Stimulated activated naive CD8-positive, alpha-beta T cell treated with anti-CD3 and anti-CD28 coated beads, Interleukin-15, Interleukin-2, amounts not matched to agents 100 ng/mL and 50 ng/mL, for 24 hours (primary cell): ENCODE measurements at regions not wholly inside any gene's neighbourhood (a gene's known extent, or its start where the extent isn't known, plus 50 kb on each side); places are given as distances from the start of the nearest gene placed in this dataset.
"Not testable (repeated sequence)": the region's sequence is repeated elsewhere in the genome, so short reads cannot be mapped to it uniquely, and the experiment has no call there.

Source experiments
- H3K27ac Mint-ChIP-seq: one replicate; pipeline ENCODE4 v1.8.0; 2021; ENCODE audit warnings: mild to moderate bottlenecking, mixed read lengths
- H3K27me3 Mint-ChIP-seq: one replicate; pipeline ENCODE4 v1.8.0; 2021; ENCODE audit warnings: mixed read lengths
- H3K36me3 Mint-ChIP-seq: one replicate; pipeline ENCODE4 v1.8.0; 2021; ENCODE audit warnings: low read depth, mixed read lengths
- H3K4me1 Mint-ChIP-seq: one replicate; pipeline ENCODE4 v1.8.0; 2021; ENCODE audit warnings: low read depth, mixed read lengths
- H3K4me3 Mint-ChIP-seq: one replicate; pipeline ENCODE4 v1.8.0; 2021; ENCODE audit warnings: mild to moderate bottlenecking, mixed read lengths
- H3K9me3 Mint-ChIP-seq: one replicate; pipeline ENCODE4 v1.8.0; 2021; ENCODE audit warnings: mixed read lengths

DNA sequence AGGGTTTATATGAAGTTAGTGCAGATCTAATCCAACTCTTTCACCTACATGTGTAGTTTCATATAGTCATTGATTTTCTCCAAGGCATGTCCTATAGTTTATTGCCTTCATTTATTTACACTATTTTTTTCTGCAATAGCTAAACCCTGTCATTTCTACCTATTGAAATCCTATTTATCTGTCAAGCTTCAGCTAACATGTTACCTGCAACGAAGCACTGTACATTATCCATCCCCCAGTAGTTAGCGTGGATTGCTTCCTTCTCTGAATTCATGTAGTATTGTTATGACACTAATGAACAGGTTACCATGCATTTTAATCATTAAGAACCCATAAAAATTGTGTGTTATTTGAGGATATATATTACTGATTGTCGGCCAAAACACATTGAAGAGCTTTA, 742.9 kb upstream of the PCDH20 start:
- H3K36me3 Mint-ChIP-seq, result no peaks in the 10 kb centered on the region
- H3K27ac Mint-ChIP-seq, result no peak overlapping the region
- no peaks in the 10 kb centered on the region for H3K4me1 Mint-ChIP-seq
- peaks cover 17% of the 10 kb centered on the region for H3K9me3 Mint-ChIP-seq
- no peak overlapping the region for H3K4me3 Mint-ChIP-seq
- no peaks in the 10 kb centered on the region for H3K27me3 Mint-ChIP-seq

DNA sequence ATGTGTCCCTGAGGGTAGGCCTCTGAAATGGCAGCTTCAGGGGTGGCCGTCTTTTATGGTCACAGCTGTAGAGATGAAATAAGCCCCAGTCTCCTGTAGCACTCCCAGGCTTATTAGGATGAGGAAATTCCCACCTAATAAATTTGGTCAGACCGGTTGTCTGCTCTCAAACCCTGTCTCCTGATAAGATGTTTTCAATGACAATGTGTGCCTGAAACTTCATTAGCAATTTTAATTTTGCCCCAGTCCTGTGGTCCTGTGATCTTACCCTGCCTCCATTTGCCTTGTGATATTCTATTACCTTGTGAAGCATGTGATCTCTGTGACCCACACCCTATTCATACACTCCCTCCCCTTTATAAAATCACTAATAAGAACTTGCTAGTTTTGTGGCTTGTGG, 736.1 kb upstream of the PCDH20 start:
- not testable (repeated sequence) for H3K27me3 Mint-ChIP-seq, H3K36me3 Mint-ChIP-seq, H3K27ac Mint-ChIP-seq, H3K4me1 Mint-ChIP-seq, H3K4me3 Mint-ChIP-seq
- H3K9me3 Mint-ChIP-seq, result peaks cover 23% of the 10 kb centered on the region

DNA sequence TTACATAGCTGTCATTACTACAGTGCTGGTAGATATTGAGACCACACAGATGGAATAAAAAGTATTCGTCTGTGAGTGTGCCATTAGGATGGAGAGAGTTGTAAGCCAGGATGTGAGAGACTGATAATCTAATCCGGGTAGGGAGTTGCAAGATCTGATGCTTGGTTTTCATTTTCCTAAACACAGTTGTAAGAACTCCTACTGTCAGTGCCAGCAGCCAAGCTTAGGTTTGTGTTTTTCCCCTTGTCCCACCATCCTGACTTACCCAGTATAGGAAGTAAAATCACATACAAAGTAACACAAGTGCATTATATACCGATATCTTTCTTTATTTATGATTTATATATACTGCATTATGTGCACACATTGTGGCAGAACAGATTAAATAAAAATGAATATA, 726.4 kb upstream of the PCDH20 start:
- no peak overlapping the region for H3K27ac Mint-ChIP-seq
- H3K4me3 Mint-ChIP-seq, result no peak overlapping the region
- no peaks in the 10 kb centered on the region for H3K36me3 Mint-ChIP-seq
- no peaks in the 10 kb centered on the region for H3K4me1 Mint-ChIP-seq
- H3K27me3 Mint-ChIP-seq, result no peaks in the 10 kb centered on the region
- peaks cover 19% of the 10 kb centered on the region for H3K9me3 Mint-ChIP-seq

DNA sequence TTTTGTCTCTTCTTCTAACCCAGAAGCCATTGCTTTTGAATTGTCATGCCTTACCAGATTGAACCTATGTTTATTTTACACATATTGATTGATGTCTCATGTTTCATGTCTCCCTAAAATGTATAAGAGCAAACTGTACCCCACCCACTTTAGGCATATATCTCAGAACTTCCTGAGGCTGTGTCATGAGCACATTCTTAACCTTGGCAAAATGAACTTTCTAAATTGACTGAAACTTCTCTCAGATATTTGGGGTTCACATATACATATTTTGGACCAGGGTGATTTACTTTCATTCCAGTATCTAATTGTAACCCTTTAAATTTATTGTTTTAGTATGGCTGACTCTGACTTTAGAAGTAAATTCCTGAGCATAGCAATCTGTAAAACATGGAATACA, 723.9 kb upstream of the PCDH20 start:
- Mint-ChIP-seq H3K4me3 (no peak overlapping the region), H3K9me3 (peaks cover 5% of the 10 kb centered on the region), H3K36me3 (no peaks in the 10 kb centered on the region), H3K27me3 (no peaks in the 10 kb centered on the region), H3K27ac (no peak overlapping the region), H3K4me1 (no peaks in the 10 kb centered on the region)

DNA sequence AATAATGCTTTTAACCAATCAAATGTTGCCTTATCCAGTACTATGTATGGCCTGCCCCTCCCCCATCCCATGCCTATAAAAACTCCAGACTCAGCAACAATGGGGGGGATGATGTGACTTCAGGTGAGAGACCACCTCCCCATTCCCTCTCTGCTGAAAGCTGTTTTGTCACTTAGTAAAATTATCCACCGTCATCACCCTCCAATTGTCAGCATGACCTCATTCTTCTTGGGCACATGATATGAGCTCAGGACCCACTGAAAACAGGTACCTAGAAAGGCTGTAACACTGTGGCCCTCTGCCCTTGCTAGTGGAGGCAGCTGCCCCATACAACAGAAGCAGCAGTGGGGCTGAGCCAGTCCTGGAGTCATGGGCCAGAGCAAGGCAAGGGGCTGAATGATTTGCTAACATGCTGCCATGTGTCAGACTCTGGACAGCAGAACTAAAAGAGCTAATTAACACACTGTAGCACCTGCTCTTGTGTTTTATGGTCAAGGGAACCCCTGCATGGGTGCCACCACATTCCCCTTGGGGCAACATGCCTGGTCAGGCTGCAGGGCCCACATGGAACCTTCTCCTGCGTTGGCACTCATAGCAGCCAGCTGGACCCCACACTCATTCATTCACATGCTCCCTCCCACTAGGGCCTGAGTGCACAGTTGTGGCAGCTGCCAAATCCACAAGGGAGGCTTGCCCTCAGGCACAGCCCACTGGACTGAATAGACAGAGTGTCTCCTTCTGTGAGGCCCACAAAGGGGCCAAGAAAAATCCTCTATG, 722.2 kb upstream of the PCDH20 start:
- Mint-ChIP-seq H3K4me3 (no peak overlapping the region), H3K27ac (no peak overlapping the region), H3K27me3 (no peaks in the 10 kb centered on the region), H3K4me1 (no peaks in the 10 kb centered on the region), H3K9me3 (peaks cover 8% of the 10 kb centered on the region), H3K36me3 (no peaks in the 10 kb centered on the region)

DNA sequence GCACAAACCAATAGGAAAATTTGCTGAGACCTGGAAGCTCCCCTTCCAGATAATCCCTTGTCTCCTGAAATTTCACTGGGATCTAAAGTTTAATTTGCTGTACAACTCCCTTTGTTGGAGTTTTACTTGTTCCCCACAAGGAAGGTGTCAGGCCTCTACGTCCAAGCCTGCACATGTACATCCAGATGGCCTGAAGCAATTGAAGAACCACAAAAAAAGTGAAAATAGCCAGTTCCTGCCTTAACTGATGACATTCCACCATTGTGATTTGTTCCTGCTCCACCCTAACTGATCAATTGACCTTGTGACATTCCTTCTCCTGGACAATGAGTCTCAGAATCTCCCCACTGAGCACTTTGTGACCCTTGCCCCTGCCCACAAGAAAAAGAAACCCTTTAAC, 716.0 kb upstream of the PCDH20 start:
- no peak overlapping the region for H3K4me3 Mint-ChIP-seq
- no peaks in the 10 kb centered on the region for H3K27me3 Mint-ChIP-seq
- no peaks in the 10 kb centered on the region for H3K36me3 Mint-ChIP-seq
- peaks cover 7% of the 10 kb centered on the region for H3K9me3 Mint-ChIP-seq
- no peaks in the 10 kb centered on the region for H3K4me1 Mint-ChIP-seq
- no peak overlapping the region for H3K27ac Mint-ChIP-seq

DNA sequence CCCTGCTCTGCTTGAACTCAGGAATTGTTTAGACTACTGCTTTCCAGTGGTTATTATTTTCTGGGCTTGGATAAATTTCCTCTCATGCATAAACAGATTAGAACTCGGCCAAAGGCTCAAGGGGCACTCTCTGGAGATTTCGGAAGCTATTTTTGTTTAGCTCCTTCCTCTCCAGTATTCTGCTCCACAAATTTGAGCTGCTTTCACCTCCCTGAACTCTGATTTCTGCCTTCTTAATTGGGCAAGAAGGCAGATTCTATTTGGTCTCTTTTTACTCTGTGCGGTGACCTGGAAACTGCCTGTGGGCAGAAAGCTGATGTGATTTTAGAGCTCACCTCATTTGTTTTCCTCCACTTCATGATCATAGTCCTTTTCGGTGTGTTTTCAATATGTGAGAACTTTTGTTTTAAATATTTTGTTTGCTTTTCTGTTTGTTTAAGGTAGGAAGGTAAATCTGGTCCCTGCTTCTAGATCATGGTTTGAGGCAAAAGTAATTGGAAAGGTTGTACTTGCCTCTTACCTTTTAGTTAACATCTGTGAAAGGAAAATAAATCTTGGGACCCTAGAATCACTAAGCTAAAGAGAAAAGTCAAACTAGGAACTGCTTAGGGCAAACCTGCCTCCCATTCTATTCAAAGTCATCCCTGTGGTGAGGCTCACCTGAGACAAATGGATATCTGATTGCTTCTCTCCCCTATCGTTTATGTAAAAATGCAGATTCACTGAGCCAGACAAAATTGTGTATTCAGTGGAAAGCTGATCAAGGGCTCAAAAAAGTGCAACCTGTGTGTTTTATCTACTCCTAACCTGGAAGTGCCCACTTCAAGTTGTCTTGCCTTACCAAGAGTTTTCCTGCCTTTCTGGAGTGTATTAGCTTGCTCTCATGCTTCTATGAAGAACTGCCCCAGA, 714.7 kb upstream of the PCDH20 start:
- H3K9me3 Mint-ChIP-seq, result peaks cover 7% of the 10 kb centered on the region
- no peak overlapping the region for H3K27ac Mint-ChIP-seq
- H3K27me3 Mint-ChIP-seq, result no peaks in the 10 kb centered on the region
- H3K36me3 Mint-ChIP-seq, result no peaks in the 10 kb centered on the region
- no peak overlapping the region for H3K4me3 Mint-ChIP-seq
- no peaks in the 10 kb centered on the region for H3K4me1 Mint-ChIP-seq

DNA sequence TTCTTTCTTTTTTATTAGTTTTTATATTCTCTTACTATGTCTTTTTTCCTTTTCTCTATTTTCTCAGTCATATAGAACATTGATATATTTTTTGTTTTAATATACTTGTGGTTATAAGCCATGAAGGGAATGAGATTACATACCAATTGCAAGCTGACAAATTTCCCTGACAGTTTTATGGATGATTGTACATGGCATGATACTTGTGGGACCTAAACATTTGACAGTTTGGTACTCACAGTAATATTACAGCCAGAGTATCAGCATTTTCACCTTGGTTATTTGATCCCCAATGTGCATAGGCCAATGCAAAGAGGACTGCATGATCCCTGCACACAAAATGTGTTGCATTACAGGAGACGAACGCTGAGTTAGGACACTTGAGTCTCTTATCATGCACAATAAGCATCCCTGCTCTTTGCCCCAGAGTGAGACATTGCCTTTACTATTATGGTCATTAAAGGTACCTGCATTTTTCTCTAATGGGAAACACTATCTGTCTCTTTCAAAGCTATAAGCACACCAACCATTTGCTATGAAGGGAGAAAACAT, 713.4 kb upstream of the PCDH20 start:
- Mint-ChIP-seq H3K27me3 (no peaks in the 10 kb centered on the region), H3K9me3 (peaks cover 7% of the 10 kb centered on the region), H3K4me3 (no peak overlapping the region), H3K27ac (no peak overlapping the region), H3K4me1 (no peaks in the 10 kb centered on the region), H3K36me3 (no peaks in the 10 kb centered on the region)

DNA sequence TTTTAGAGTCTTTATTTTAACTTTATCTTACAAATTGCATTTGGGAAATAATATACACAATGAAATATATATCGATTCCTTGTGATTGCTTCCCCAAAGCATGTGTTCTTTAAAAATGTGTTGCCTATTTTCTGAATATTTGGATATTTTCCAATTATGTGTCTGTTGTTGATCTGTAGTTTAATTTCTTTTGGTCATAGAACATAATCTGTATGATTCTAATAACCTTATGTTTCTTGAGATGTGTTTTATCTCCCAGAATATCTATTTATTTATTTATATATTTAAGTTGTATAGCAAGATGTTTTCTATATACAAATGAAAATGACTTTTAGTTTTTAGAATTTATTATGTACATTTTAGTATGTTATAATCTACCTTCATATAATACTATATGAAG, 710.8 kb upstream of the PCDH20 start:
- no peaks in the 10 kb centered on the region for H3K9me3 Mint-ChIP-seq

DNA sequence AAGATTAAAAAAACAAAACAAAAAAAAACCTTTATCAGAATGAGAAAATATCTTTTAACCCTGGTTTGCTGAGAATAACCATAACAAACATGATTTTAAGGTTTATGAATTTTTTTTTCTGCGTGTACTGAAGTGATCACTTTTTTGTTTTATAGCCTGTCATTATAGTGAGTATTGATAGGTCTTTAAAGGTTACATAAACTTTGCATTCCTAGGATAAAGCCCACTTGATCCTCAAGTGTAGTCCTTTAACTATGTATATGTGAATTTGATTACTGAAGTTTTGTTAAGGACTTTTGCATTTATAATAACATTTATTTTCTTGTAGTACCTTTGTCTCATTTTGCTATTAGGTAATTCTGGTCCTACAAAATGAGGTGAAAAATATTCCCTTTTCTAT, 709.8 kb upstream of the PCDH20 start:
- Mint-ChIP-seq H3K36me3 (no peaks in the 10 kb centered on the region), H3K4me1 (no peaks in the 10 kb centered on the region), H3K4me3 (no peak overlapping the region), H3K27me3 (no peaks in the 10 kb centered on the region), H3K27ac (no peak overlapping the region), H3K9me3 (no peaks in the 10 kb centered on the region)

More for the DNA sequence above, 710.8 kb upstream of the PCDH20 start:
- no peaks in the 10 kb centered on the region for H3K4me1 Mint-ChIP-seq
- no peaks in the 10 kb centered on the region for H3K27me3 Mint-ChIP-seq
- no peak overlapping the region for H3K27ac Mint-ChIP-seq
- H3K36me3 Mint-ChIP-seq, result no peaks in the 10 kb centered on the region
- no peak overlapping the region for H3K4me3 Mint-ChIP-seq

DNA sequence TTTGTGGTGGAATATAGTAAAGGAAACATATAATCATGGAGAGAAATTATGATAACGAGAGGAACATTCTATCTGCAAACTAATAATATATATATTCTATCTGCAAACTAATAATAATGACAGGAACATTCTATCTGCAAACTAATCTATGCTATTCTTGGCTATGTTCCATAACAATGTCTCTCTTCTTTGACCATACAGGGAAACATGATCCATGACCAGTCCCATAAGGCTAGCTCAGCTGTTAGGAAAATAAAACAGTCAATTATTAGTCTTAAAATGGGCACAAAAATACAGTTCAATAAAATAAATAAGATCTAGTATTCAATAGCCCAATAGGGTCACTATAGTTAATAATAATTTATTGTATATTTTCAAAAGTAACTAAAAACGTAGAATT, 707.8 kb upstream of the PCDH20 start:
- no peaks in the 10 kb centered on the region for H3K9me3 Mint-ChIP-seq
- H3K27me3 Mint-ChIP-seq, result no peaks in the 10 kb centered on the region
- H3K4me1 Mint-ChIP-seq, result no peaks in the 10 kb centered on the region
- no peak overlapping the region for H3K4me3 Mint-ChIP-seq
- H3K36me3 Mint-ChIP-seq, result no peaks in the 10 kb centered on the region
- H3K27ac Mint-ChIP-seq, result no peak overlapping the region

DNA sequence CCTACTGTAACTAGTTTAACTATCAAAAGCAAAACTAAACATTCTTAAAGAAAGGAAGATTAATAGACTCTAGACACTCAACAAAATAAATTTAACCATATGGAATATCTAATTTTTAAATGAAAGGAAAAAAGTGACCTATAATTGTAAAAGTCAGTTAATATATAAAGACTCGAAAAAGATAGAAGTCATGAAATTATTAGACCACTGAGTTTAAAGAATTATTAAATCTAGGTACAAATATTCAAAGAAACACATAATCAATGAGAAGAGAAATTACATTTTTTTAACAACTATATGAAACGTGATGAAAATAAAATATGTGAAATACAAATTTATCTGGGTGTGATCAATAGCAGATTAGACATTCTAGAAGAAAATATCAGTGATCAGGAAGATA, 706.8 kb upstream of the PCDH20 start:
- no peaks in the 10 kb centered on the region for H3K4me1 Mint-ChIP-seq
- H3K27me3 Mint-ChIP-seq, result no peaks in the 10 kb centered on the region
- no peak overlapping the region for H3K4me3 Mint-ChIP-seq
- no peaks in the 10 kb centered on the region for H3K36me3 Mint-ChIP-seq
- no peaks in the 10 kb centered on the region for H3K9me3 Mint-ChIP-seq
- no peak overlapping the region for H3K27ac Mint-ChIP-seq

DNA sequence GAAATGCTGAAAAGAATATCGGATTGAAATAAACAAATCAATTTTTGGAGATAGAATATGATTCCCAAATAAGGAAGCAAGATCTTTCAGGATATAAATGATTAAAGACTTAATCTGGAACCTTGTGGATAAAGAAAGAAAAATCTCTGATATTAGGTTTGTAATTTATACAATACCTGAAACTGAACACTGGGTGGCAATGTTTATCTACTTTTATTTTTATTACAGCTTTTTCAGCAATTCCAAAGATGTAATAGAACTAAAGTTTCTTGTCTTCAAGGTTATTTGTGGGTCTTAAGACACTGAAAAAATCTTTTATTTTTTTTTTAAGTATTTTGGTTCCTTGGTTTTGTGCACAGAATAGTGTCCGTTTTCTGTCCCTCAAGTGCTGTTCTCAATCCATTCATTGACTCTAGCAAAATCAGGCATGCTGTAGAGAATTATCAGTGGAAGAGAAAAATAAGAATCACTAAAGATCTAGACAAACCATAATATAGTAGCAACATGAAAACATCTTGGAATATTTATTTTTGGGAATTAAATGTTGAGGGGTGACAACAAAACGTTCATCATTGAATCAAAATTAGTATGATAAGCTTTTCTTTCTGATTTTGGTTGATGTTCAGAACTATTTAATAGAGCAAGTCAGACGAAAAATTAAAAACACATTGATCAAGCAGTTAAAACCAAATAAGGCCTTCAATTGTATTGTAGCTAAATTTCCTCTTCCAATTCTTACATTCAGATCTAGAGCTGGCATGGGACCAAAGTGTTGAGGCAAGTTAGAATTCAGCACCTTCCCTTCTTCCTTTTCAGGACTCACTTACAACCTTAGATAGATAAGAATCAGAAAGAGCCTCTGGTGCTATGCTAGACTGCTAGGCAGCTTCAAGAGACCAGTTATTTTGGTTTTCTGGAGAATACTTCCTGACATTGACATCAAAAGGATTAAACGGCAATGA, 704.4 kb upstream of the PCDH20 start:
- no peaks in the 10 kb centered on the region for H3K36me3 Mint-ChIP-seq
- no peaks in the 10 kb centered on the region for H3K9me3 Mint-ChIP-seq

DNA sequence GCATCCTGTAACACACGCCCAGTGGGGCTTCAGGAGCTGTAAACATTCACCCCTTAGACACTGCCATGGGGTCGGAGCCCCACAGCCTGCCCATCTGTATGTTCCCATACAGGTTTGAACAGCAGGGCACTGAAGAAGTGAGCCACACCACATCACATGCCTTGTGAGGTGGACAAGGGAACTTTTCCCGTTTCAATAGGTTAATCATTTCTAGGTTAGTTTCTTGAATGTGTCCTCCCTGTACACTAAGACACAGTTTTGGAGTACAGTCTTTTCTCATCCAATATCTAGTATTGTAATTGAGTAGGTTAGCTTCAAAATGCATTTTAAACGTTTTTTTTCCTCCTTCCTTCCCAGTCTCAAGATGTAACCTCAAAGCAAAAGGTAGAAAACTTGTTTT, 700.2 kb upstream of the PCDH20 start:
- Mint-ChIP-seq H3K36me3 (no peaks in the 10 kb centered on the region), H3K9me3 (no peaks in the 10 kb centered on the region), H3K4me3 (no peak overlapping the region), H3K27ac (no peak overlapping the region), H3K4me1 (no peaks in the 10 kb centered on the region), H3K27me3 (no peaks in the 10 kb centered on the region)

More for the DNA sequence above, 704.4 kb upstream of the PCDH20 start:
- H3K27me3 Mint-ChIP-seq, result no peaks in the 10 kb centered on the region
- no peak overlapping the region for H3K4me3 Mint-ChIP-seq
- no peaks in the 10 kb centered on the region for H3K4me1 Mint-ChIP-seq
- no peak overlapping the region for H3K27ac Mint-ChIP-seq
